H9 (cell line): ENCODE measurements at regions not wholly inside any gene's neighbourhood (a gene's known extent, or its start where the extent isn't known, plus 50 kb on each side); places are given as distances from the start of the nearest gene placed in this dataset.

Experiments
- DNase-seq: peaks from one replicate; pipeline ENCODE4 v3.0.0-alpha.2; 2017
- H2AFZ ChIP-seq: one replicate; pipeline ENCODE4 v1.6.1; 2013; ENCODE audit warnings: mild to moderate bottlenecking, low read length, control low read depth, moderate library complexity
- H2AK5ac ChIP-seq: 2 replicates; pipeline ENCODE4 v1.6.1; 2013; ENCODE audit warnings: low read length, control low read depth, mixed read lengths; ENCODE audit not compliant: insufficient read length
- H2BK120ac ChIP-seq: one replicate; pipeline ENCODE4 v1.6.1; 2013; ENCODE audit warnings: low read depth, mild to moderate bottlenecking, low read length, control low read depth, inconsistent platforms; ENCODE audit not compliant: poor library complexity, severe bottlenecking
- H2BK12ac ChIP-seq: 2 replicates; pipeline ENCODE4 v1.6.1; 2013; ENCODE audit warnings: low read length, control low read depth, mixed read lengths, low read depth; ENCODE audit not compliant: insufficient read length
- H2BK15ac ChIP-seq: 2 replicates; pipeline ENCODE4 v1.6.1; 2013; ENCODE audit warnings: low read depth, low read length, control low read depth
- H2BK20ac ChIP-seq: one replicate; pipeline ENCODE4 v1.6.1; 2013; ENCODE audit warnings: low read depth, mild to moderate bottlenecking, low read length, control low read depth, inconsistent platforms; ENCODE audit not compliant: poor library complexity, severe bottlenecking
- H2BK5ac ChIP-seq: 2 replicates; pipeline ENCODE4 v1.6.1; 2013; ENCODE audit warnings: low read length, control low read depth, mixed read lengths; ENCODE audit not compliant: insufficient read length
- H3K14ac ChIP-seq: 2 replicates; pipeline ENCODE4 v1.6.1; 2013; ENCODE audit warnings: low read length, control low read depth; ENCODE audit not compliant: insufficient read depth
- H3K18ac ChIP-seq: 2 replicates; pipeline ENCODE4 v1.6.1; 2013; ENCODE audit warnings: low read depth, mild to moderate bottlenecking, mixed read lengths, low read length, control low read depth; ENCODE audit not compliant: insufficient read length
- H3K23ac ChIP-seq: 2 replicates; pipeline ENCODE4 v1.6.1; 2013; ENCODE audit warnings: low read length, control low read depth, mixed read lengths, low read depth; ENCODE audit not compliant: insufficient read length
- H3K23me2 ChIP-seq: 2 replicates; pipeline ENCODE4 v1.6.1; 2013; ENCODE audit warnings: low read depth, mild to moderate bottlenecking, mixed read lengths, low read length, control low read depth; ENCODE audit not compliant: insufficient read length, poor library complexity, severe bottlenecking
- H3K27ac ChIP-seq: 2 replicates; pipeline ENCODE4 v1.5.1; 2013; ENCODE audit warnings: low read length, control low read depth, mixed read lengths, low read depth; ENCODE audit not compliant: insufficient read length
- H3K27me3 ChIP-seq: 2 replicates; pipeline ENCODE4 v1.6.1; 2013; ENCODE audit warnings: low read length, control low read depth, inconsistent platforms; ENCODE audit not compliant: insufficient read depth
- H3K4ac ChIP-seq: 2 replicates; pipeline ENCODE4 v1.6.1; 2013; ENCODE audit warnings: low read depth, mild to moderate bottlenecking, control low read depth, inconsistent platforms, low read length, moderate library complexity
- H3K4me1 ChIP-seq: 2 replicates; pipeline ENCODE4 v1.6.1; 2013; ENCODE audit warnings: low read length, control low read depth, inconsistent platforms; ENCODE audit not compliant: insufficient read depth
- H3K4me2 ChIP-seq: 2 replicates; pipeline ENCODE4 v1.6.1; 2013; ENCODE audit warnings: low read length, control low read depth, mixed read lengths; ENCODE audit not compliant: insufficient read length, insufficient read depth
- H3K56ac ChIP-seq: 2 replicates; pipeline ENCODE4 v1.6.1; 2013; ENCODE audit warnings: low read depth, mild to moderate bottlenecking, mixed read lengths, low read length, control low read depth; ENCODE audit not compliant: insufficient read length
- H3K79me1 ChIP-seq: 2 replicates; pipeline ENCODE4 v1.6.1; 2013; ENCODE audit warnings: low read depth, mild to moderate bottlenecking, moderate library complexity, low read length, control low read depth, inconsistent platforms; ENCODE audit not compliant: insufficient read depth, poor library complexity, severe bottlenecking
- H3K79me2 ChIP-seq: 2 replicates; pipeline ENCODE4 v1.6.1; 2013; ENCODE audit warnings: low read length, control low read depth, inconsistent platforms; ENCODE audit not compliant: insufficient read depth
- H3K9ac ChIP-seq: 2 replicates; pipeline ENCODE4 v1.6.1; 2013; ENCODE audit warnings: low read length, control low read depth, mixed read lengths; ENCODE audit not compliant: insufficient read length; ENCODE audit errors: extremely low read depth
- H3K9me3 ChIP-seq: one replicate; pipeline ENCODE4 v1.6.1; 2013; ENCODE audit warnings: low read depth, low read length, inconsistent platforms; ENCODE audit not compliant: control insufficient read depth
- H3T11ph ChIP-seq: one replicate; pipeline ENCODE4 v1.6.1; 2013; ENCODE audit warnings: mild to moderate bottlenecking, low read length, control low read depth, inconsistent platforms
- H4K20me1 ChIP-seq: one replicate; pipeline ENCODE4 v1.6.1; 2013; ENCODE audit not compliant: control insufficient read depth, insufficient read length, insufficient read depth
- H4K5ac ChIP-seq: 2 replicates; pipeline ENCODE4 v1.6.1; 2013; ENCODE audit warnings: low read depth, mild to moderate bottlenecking, mixed read lengths, low read length, control low read depth; ENCODE audit not compliant: insufficient read length
- H4K8ac ChIP-seq: replicated peaks from 2 replicates; pipeline ENCODE4 v1.6.1; 2013; ENCODE audit warnings: low read length, control low read depth, mixed read lengths, low read depth; ENCODE audit not compliant: insufficient read length
- H4K91ac ChIP-seq: 2 replicates; pipeline ENCODE4 v1.6.1; 2013; ENCODE audit warnings: low read depth, mild to moderate bottlenecking, moderate library complexity, mixed read lengths, low read length, control low read depth; ENCODE audit not compliant: insufficient read length
- H3K27ac Mint-ChIP-seq, 3 experiments: 2 replicates in 2 of 3; 3 replicates in 1 of 3; pipeline ENCODE4 v1.8.0; 2020 to 2021; ENCODE audit warnings: mixed read lengths in 3 of 3, mild to moderate bottlenecking in 1 of 3, moderate library complexity in 1 of 3
- H3K27me3 Mint-ChIP-seq: 2 replicates; pipeline ENCODE4 v1.8.0; 2021; ENCODE audit warnings: low read depth, mild to moderate bottlenecking, moderate library complexity, mixed read lengths
- H3K36me3 Mint-ChIP-seq, 3 experiments: 2 replicates in 2 of 3; 3 replicates in 1 of 3; pipeline ENCODE4 v1.8.0; 2020 to 2021; ENCODE audit warnings: low read depth in 3 of 3, mixed read lengths in 3 of 3; ENCODE audit not compliant: insufficient read depth in 1 of 3
- H3K4me1 Mint-ChIP-seq, 2 experiments: 2 replicates each; pipeline ENCODE4 v1.8.0; 2020; ENCODE audit warnings: mixed read lengths in 2 of 2
- H3K4me3 Mint-ChIP-seq, 2 experiments: 2 replicates in 1 of 2; 3 replicates in 1 of 2; pipeline ENCODE4 v1.8.0; 2020 to 2021; ENCODE audit warnings: mild to moderate bottlenecking in 2 of 2, mixed read lengths in 2 of 2, moderate library complexity in 1 of 2
- H3K9me3 Mint-ChIP-seq, 2 experiments: 2 replicates in 1 of 2; 3 replicates in 1 of 2; pipeline ENCODE4 v1.8.0; 2020; ENCODE audit warnings: mild to moderate bottlenecking in 2 of 2, mixed read lengths in 2 of 2, moderate library complexity in 1 of 2
- CTCF ChIP-seq: fragments of 200-600 bp; sonication (generic); conservative IDR thresholded peaks from 3 replicates; pipeline ENCODE4 v1.8.0; 2021; ENCODE audit warnings: antibody characterized with exemption, mild to moderate bottlenecking

GRCh38 chr10:78121801-78122200, 88.1 kb downstream of the RPS24 start:
- Histone ChIP-seq H3K18ac (no peak overlapping the region), H2AK5ac (no peak overlapping the region), H3K4ac (no peak overlapping the region), H2BK20ac (no peak overlapping the region), H3K23me2 (no peaks in the 10 kb centered on the region), H3K79me1 (no peaks in the 10 kb centered on the region), H2BK5ac (no peak overlapping the region), H2BK15ac (no peak overlapping the region), H4K91ac (no peak overlapping the region), H4K20me1 (no peaks in the 10 kb centered on the region), H3K27ac (no peak overlapping the region), H3K79me2 (no peaks in the 10 kb centered on the region), H2BK120ac (no peak overlapping the region), H2AFZ (no peak overlapping the region), H3K14ac (no peak overlapping the region), H3T11ph (no peak overlapping the region), H3K27me3 (no peaks in the 10 kb centered on the region; the same call in 1 of the 2 replicates), H3K4me2 (no peak overlapping the region), H4K5ac (no peak overlapping the region), H2BK12ac (no peak overlapping the region), H3K56ac (no peak overlapping the region), H3K23ac (no peak overlapping the region), H3K9me3 (no peaks in the 10 kb centered on the region), H3K4me1 (no peaks in the 10 kb centered on the region), H4K8ac (no peak overlapping the region), H3K9ac (no peak overlapping the region)
- DNase-seq = no peak
- H3K4me3 Mint-ChIP-seq = no peak overlapping the region
- no peak for TF ChIP-seq CTCF
- peaks cover 16 to 17% of the 10 kb centered on the region in 2 experiments; a peak in 4 of 5 replicates for H3K9me3 Mint-ChIP-seq
- peaks cover 0 to 2% (median 0%) of the 10 kb centered on the region in 3 experiments; a peak in 1 of 7 replicates for H3K36me3 Mint-ChIP-seq
- peaks cover 11% of the 10 kb centered on the region for H3K27me3 Mint-ChIP-seq
- no peak overlapping the region for H3K27ac Mint-ChIP-seq
- H3K4me1 Mint-ChIP-seq = no peaks in the 10 kb centered on the region
